SU-DHL-6 (cell line): ENCODE measurements at regions not wholly inside any gene's neighbourhood (a gene's known extent, or its start where the extent isn't known, plus 50 kb on each side); places are given as distances from the start of the nearest gene placed in this dataset.

Experiments used
- H2AFZ ChIP-seq: fragments of 200-600 bp; sonication (generic); 2 replicates; pipeline ENCODE4 v1.6.1; 2014; ENCODE audit warnings: low read depth, mild to moderate bottlenecking, moderate library complexity, mixed read lengths, antibody characterized with exemption, low read length; ENCODE audit not compliant: severe bottlenecking
- H3F3A ChIP-seq: fragments of 200-600 bp; shearing (Covaris generic); 2 replicates; pipeline ENCODE4 v1.6.0; 2016; ENCODE audit warnings: antibody characterized with exemption, mild to moderate bottlenecking; ENCODE audit not compliant: insufficient read depth
- H3K27ac ChIP-seq: fragments of 200-600 bp; sonication (generic); 2 replicates; pipeline ENCODE4 v1.5.1; 2016; ENCODE audit warnings: low read depth, mild to moderate bottlenecking, low read length, moderate library complexity, mixed read lengths
- H3K27me3 ChIP-seq: fragments of 200-600 bp; sonication (generic), shearing (Covaris generic); 2 replicates; pipeline ENCODE4 v1.6.0; 2014; ENCODE audit warnings: mild to moderate bottlenecking, low read length
- H3K36me3 ChIP-seq: fragments of 200-600 bp; sonication (generic); 2 replicates; pipeline ENCODE4 v1.6.1; 2014; ENCODE audit warnings: mild to moderate bottlenecking, low read length, mixed read lengths
- H3K4me2 ChIP-seq: fragments of 300-600, 200-600 bp; shearing (Covaris generic), sonication (generic); 2 replicates; pipeline ENCODE4 v1.6.0; 2014; ENCODE audit warnings: low read length, low read depth, mild to moderate bottlenecking; ENCODE audit not compliant: poor library complexity, severe bottlenecking
- H3K4me3 ChIP-seq: fragments of 200-600 bp; sonication (generic); 2 replicates; pipeline ENCODE4 v1.5.1; 2014; ENCODE audit warnings: antibody characterized with exemption, low read length, mild to moderate bottlenecking, mixed read lengths; ENCODE audit not compliant: insufficient read depth, poor library complexity, severe bottlenecking
- H3K79me2 ChIP-seq: fragments of 200-600 bp; sonication (generic); 2 replicates; pipeline ENCODE4 v1.6.1; 2014; ENCODE audit warnings: mild to moderate bottlenecking, low read length, moderate library complexity; ENCODE audit not compliant: insufficient read depth
- H3K9ac ChIP-seq: fragments of 200-600 bp; sonication (generic); 2 replicates; pipeline ENCODE4 v1.7.0; 2014; ENCODE audit warnings: mild to moderate bottlenecking, low read length
- H3K9me2 ChIP-seq: fragments of 200-600 bp; sonication (generic); replicated peaks from 2 replicates; pipeline ENCODE4 v1.6.1; 2014; ENCODE audit warnings: low read length; ENCODE audit not compliant: insufficient read depth
- H3K9me3 ChIP-seq: fragments of 200-600 bp; sonication (generic); 2 replicates; pipeline ENCODE4 v1.6.1; 2014; ENCODE audit warnings: low read length, mixed read lengths; ENCODE audit not compliant: insufficient read depth
- H4K20me1 ChIP-seq: fragments of 200-600 bp; sonication (generic); 2 replicates; pipeline ENCODE4 v1.6.1; 2014; ENCODE audit warnings: low read depth, mild to moderate bottlenecking, antibody characterized with exemption, low read length, moderate library complexity, mixed read lengths
- CTCF ChIP-seq: fragments of 200-600 bp; sonication (generic); IDR thresholded peaks from one replicate; pipeline ENCODE4 v1.5.1; 2017; ENCODE audit warnings: antibody characterized with exemption, mild to moderate bottlenecking, low read length, moderate library complexity; ENCODE audit not compliant: insufficient read depth, poor library complexity, severe bottlenecking
- EZH2phosphoT487 ChIP-seq: fragments of 200-600 bp; sonication (generic), shearing (Covaris generic); conservative IDR thresholded peaks from 2 replicates; pipeline ENCODE4 v1.6.1; 2018; ENCODE audit warnings: mild to moderate bottlenecking, antibody characterized with exemption, low read length, moderate library complexity, mixed read lengths

- Histone ChIP-seq H4K20me1 (no peaks in the 10 kb centered on the region), H3K79me2 (no peaks in the 10 kb centered on the region), H3K9me3 (no peaks in the 10 kb centered on the region), H3K27ac (no peak overlapping the region), H3K4me2 (no peak overlapping the region), H3K36me3 (no peaks in the 10 kb centered on the region), H3K27me3 (no peaks in the 10 kb centered on the region), H3K9me2 (no peaks in the 10 kb centered on the region), H3K4me3 (no peak overlapping the region), H3K9ac (no peak overlapping the region), H2AFZ (no peak overlapping the region), H3F3A (no peaks in the 10 kb centered on the region)
- TF ChIP-seq EZH2phosphoT487 (no peak), CTCF (no peak)
Measured at GRCh38 chr3:178002113-178002512, 534.1 kb upstream of the KCNMB2 start.

DNA sequence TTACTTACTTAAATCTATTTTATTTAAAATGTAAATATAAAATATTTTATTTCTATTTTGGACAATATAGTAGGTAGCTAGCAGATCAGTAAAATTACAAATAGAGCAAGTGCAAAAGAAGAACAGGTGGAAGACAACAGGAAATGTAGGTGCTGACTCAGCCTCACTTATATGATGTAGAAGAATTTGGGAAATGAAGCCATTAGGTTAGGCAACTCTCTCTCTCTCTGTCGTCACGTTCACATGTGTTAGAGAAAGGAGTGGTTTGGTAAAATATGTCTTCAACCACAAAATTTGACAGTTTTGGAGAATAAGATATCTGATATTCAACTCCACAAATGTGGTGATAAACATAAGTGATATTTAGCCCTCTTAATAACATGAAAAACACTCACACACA lies 532.5 kb upstream of the KCNMB2 start:
- H3K27ac ChIP-seq = no peak overlapping the region
- H3K9ac ChIP-seq = no peak overlapping the region
- H3K4me2 ChIP-seq = no peak overlapping the region
- H3K79me2 ChIP-seq = no peaks in the 10 kb centered on the region
- H4K20me1 ChIP-seq = no peaks in the 10 kb centered on the region
- no peaks in the 10 kb centered on the region for H3K9me2 ChIP-seq
- no peak overlapping the region for H2AFZ ChIP-seq
- TF ChIP-seq EZH2phosphoT487 = no peak
- TF ChIP-seq CTCF = no peak
- H3K27me3 ChIP-seq = no peaks in the 10 kb centered on the region
- no peak overlapping the region for H3K4me3 ChIP-seq
- no peaks in the 10 kb centered on the region for H3K36me3 ChIP-seq
- no peaks in the 10 kb centered on the region for H3F3A ChIP-seq
- no peaks in the 10 kb centered on the region for H3K9me3 ChIP-seq

GRCh38 chr3:178005961-178006360 lies 530.3 kb upstream of the KCNMB2 start:
- H4K20me1 ChIP-seq = no peaks in the 10 kb centered on the region
- no peak for TF ChIP-seq CTCF
- TF ChIP-seq EZH2phosphoT487 = no peak
- no peak overlapping the region for H2AFZ ChIP-seq
- H3K27me3 ChIP-seq = no peaks in the 10 kb centered on the region
- H3K9me3 ChIP-seq = no peaks in the 10 kb centered on the region
- H3K9me2 ChIP-seq = no peaks in the 10 kb centered on the region
- H3F3A ChIP-seq = no peaks in the 10 kb centered on the region
- H3K27ac ChIP-seq = no peak overlapping the region
- H3K4me3 ChIP-seq = no peak overlapping the region
- no peaks in the 10 kb centered on the region for H3K79me2 ChIP-seq
- H3K9ac ChIP-seq = no peak overlapping the region
- H3K36me3 ChIP-seq = no peaks in the 10 kb centered on the region
- no peak overlapping the region for H3K4me2 ChIP-seq

- H3K9ac ChIP-seq = no peak overlapping the region
- TF ChIP-seq EZH2phosphoT487 (no peak), CTCF (no peak)
Measured at GRCh38 chr3:178010306-178010705, 525.9 kb upstream of the KCNMB2 start.

More at GRCh38 chr3:178010306-178010705, 525.9 kb upstream of the KCNMB2 start:
- no peaks in the 10 kb centered on the region for H4K20me1 ChIP-seq
- H3K27me3 ChIP-seq = no peaks in the 10 kb centered on the region
- no peaks in the 10 kb centered on the region for H3K9me3 ChIP-seq
- no peaks in the 10 kb centered on the region for H3K79me2 ChIP-seq
- no peak overlapping the region for H3K27ac ChIP-seq
- no peak overlapping the region for H3K4me3 ChIP-seq
- no peak overlapping the region for H3K4me2 ChIP-seq
- H3K9me2 ChIP-seq = no peaks in the 10 kb centered on the region
- no peaks in the 10 kb centered on the region for H3K36me3 ChIP-seq
- no peak overlapping the region for H2AFZ ChIP-seq
- no peaks in the 10 kb centered on the region for H3F3A ChIP-seq
